CD4-positive, alpha-beta T cell (primary cell): ENCODE measurements at regions not wholly inside any gene's neighbourhood (a gene's known extent, or its start where the extent isn't known, plus 50 kb on each side); places are given as distances from the start of the nearest gene placed in this dataset.

Experiments used
- ATAC-seq: fragments of 200-7000 bp; cut with Tn5 transposase; one replicate; pipeline ENCODE4 v1.10.0; 2022; ENCODE audit warnings: mild to moderate bottlenecking; ENCODE audit not compliant: poor library complexity
- CTCF ChIA-PET: fragments of 350-600 bp; sonication (Branson Sonifier 250); formaldehyde crosslinking; loops from one replicate; lab custom pipeline; 2021; ENCODE audit warnings: antibody characterized with exemption, inconsistent platforms; lab: Charles Lee
- POLR2A ChIA-PET: fragments of 350-600 bp; sonication (Branson Sonifier 250); formaldehyde crosslinking; loops from one replicate; lab custom pipeline; 2021; ENCODE audit warnings: antibody characterized with exemption, inconsistent platforms; lab: Charles Lee
- DNase-seq, 14 experiments: peaks; one replicate each; pipeline ENCODE4 v3.0.0-alpha.2; 2013 to 2020; ENCODE audit warnings: mixed read lengths in 2 of 14
- H3K27ac ChIP-seq, 2 donors: one replicate each; pipeline versions ENCODE4 v1.5.1 to v1.7.0; 2013; ENCODE audit warnings: low read length in 2 of 2, low read depth in 1 of 2, mild to moderate bottlenecking in 1 of 2
- H3K27me3 ChIP-seq, 2 experiments: 1 replicate in 1 of 2; 2 replicates in 1 of 2; pipeline versions ENCODE4 v1.6.1 to v1.7.0; 2013; ENCODE audit warnings: low read length in 2 of 2, control low read depth in 1 of 2, mild to moderate bottlenecking in 1 of 2, moderate library complexity in 1 of 2; ENCODE audit not compliant: insufficient read depth in 2 of 2, control insufficient read depth in 1 of 2
- H3K36me3 ChIP-seq: one replicate; pipeline ENCODE4 v1.6.1; 2013; ENCODE audit warnings: low read length, control low read depth; ENCODE audit not compliant: insufficient read depth
- H3K4me1 ChIP-seq: one replicate; pipeline ENCODE4 v1.6.1; 2013; ENCODE audit warnings: low read length, control low read depth; ENCODE audit not compliant: insufficient read depth
- H3K4me3 ChIP-seq: one replicate; pipeline ENCODE4 v1.5.1; 2013; ENCODE audit warnings: mild to moderate bottlenecking, low read length, moderate library complexity
- H3K9me3 ChIP-seq, 2 experiments: 1 replicate in 1 of 2; 2 replicates in 1 of 2; pipeline versions ENCODE4 v1.6.1 to v1.7.0; 2013; ENCODE audit warnings: low read length in 2 of 2, mild to moderate bottlenecking in 2 of 2, control low read depth in 1 of 2, moderate library complexity in 1 of 2; ENCODE audit not compliant: control insufficient read depth in 1 of 2, insufficient read depth in 1 of 2
- H3K27ac Mint-ChIP-seq: one replicate; pipeline ENCODE4 v1.8.0; 2020; ENCODE audit warnings: mixed read lengths
- H3K27me3 Mint-ChIP-seq: one replicate; pipeline ENCODE4 v1.8.0; 2021; ENCODE audit warnings: mixed read lengths
- H3K36me3 Mint-ChIP-seq: one replicate; pipeline ENCODE4 v1.8.0; 2021; ENCODE audit warnings: low read depth, mixed read lengths
- H3K4me1 Mint-ChIP-seq: one replicate; pipeline ENCODE4 v1.8.0; 2021; ENCODE audit warnings: low read depth, mixed read lengths
- H3K4me3 Mint-ChIP-seq: one replicate; pipeline ENCODE4 v1.8.0; 2020; ENCODE audit warnings: mild to moderate bottlenecking, mixed read lengths
- H3K9me3 Mint-ChIP-seq: one replicate; pipeline ENCODE4 v1.8.0; 2020; ENCODE audit warnings: mixed read lengths
- CTCF ChIP-seq: fragments of 200-600 bp; IDR thresholded peaks from one replicate; pipeline ENCODE4 v1.8.0; 2022; ENCODE audit warnings: antibody characterized with exemption, mild to moderate bottlenecking
- intact Hi-C, 2 experiments: fragments of 100-400 bp; cut with DNase I in 1 of 2; cut with micrococcal nuclease in 1 of 2; formaldehyde crosslinking; loops; one replicate each; pipeline versions ENCODE4 v1.15.1 to v1.9.0; 2023 to 2025; cut with DNase I, micrococcal nuclease

GRCh38 chr1:214898161-214898560 lies 184.4 kb upstream of the KCNK2 start:
- H3K27me3 Mint-ChIP-seq = no peaks in the 10 kb centered on the region
- POLR2A ChIA-PET = no interaction called here
- no peaks in the 10 kb centered on the region for H3K4me1 Mint-ChIP-seq
- Histone ChIP-seq H3K27ac (no peak overlapping the region), H3K9me3 (no peaks in the 10 kb centered on the region), H3K36me3 (no peaks in the 10 kb centered on the region), H3K4me1 (no peaks in the 10 kb centered on the region), H3K4me3 (no peak overlapping the region), H3K27me3 (no peaks in the 10 kb centered on the region)
- CTCF ChIA-PET = no interaction called here
- intact Hi-C loops = no loop called here
- no peak for TF ChIP-seq CTCF
- no peak overlapping the region for H3K4me3 Mint-ChIP-seq
- H3K9me3 Mint-ChIP-seq = no peaks in the 10 kb centered on the region
- H3K36me3 Mint-ChIP-seq = no peaks in the 10 kb centered on the region
- H3K27ac Mint-ChIP-seq = no peak overlapping the region
- ATAC-seq (no peak), DNase-seq (no peak)

DNA sequence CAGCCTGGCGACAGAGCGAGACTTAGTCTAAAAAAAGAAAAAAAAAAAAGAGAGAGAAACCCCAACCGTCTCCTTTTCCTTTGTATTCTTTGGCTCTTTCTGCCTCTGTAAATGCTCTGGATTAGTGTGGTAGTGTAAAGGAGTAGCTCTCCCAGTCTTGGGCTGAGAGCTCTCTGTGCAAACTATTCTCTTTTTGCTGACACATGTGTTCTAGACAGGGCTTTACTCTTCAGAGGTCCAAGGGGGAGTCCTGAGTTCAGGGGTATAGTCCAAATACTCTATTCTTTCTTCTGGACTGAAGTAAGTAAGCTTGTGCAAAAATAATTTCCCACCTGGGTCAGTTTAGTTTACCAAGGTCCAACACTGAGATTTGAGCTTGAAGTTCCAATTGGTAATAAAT lies 183.8 kb upstream of the KCNK2 start:
- no peak overlapping the region for H3K4me3 Mint-ChIP-seq
- ChIA-PET POLR2A (no interaction called here), CTCF (no interaction called here)
- Histone ChIP-seq H3K36me3 (no peaks in the 10 kb centered on the region), H3K4me3 (no peak overlapping the region), H3K4me1 (no peaks in the 10 kb centered on the region), H3K9me3 (no peaks in the 10 kb centered on the region), H3K27ac (no peak overlapping the region), H3K27me3 (no peaks in the 10 kb centered on the region)
- intact Hi-C loops = no loop called here
- no peak for ATAC-seq
- no peak for TF ChIP-seq CTCF
- no peaks in the 10 kb centered on the region for H3K9me3 Mint-ChIP-seq
- H3K4me1 Mint-ChIP-seq = no peaks in the 10 kb centered on the region
- H3K27ac Mint-ChIP-seq = no peak overlapping the region
- no peak for DNase-seq
- H3K36me3 Mint-ChIP-seq = no peaks in the 10 kb centered on the region
- H3K27me3 Mint-ChIP-seq = no peaks in the 10 kb centered on the region

DNA sequence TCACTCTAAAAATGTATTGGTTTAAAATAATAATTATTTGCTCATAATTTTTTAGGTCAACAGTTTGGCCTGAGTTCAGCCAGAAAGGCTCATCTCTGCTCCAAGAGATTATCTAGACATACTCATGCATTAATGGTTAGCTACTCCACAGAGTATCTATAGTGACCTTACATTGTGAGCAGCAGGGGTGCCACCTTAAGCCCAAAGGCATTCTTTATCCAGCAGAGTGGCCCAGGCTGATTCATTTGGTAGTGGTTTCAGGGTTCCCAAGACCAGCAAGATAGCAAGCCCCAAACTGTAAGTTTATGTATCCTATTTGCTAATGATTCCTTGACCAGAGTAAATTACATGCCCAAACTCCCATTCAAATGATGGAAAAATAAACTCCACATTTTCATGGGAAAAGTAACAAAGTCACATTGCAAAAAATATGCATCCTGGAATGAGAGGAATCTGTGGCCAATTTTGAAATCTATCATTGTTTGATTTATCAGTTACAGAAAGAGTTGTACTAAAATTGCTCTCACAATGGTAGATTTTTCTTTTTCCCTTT lies 182.6 kb upstream of the KCNK2 start:
- no peak overlapping the region for H3K4me3 Mint-ChIP-seq
- Histone ChIP-seq H3K9me3 (no peaks in the 10 kb centered on the region), H3K36me3 (no peaks in the 10 kb centered on the region), H3K27ac (no peak overlapping the region), H3K4me3 (no peak overlapping the region), H3K4me1 (no peaks in the 10 kb centered on the region), H3K27me3 (no peaks in the 10 kb centered on the region)
- DNase-seq (no peak), ATAC-seq (no peak)
- no peaks in the 10 kb centered on the region for H3K9me3 Mint-ChIP-seq
- H3K36me3 Mint-ChIP-seq = no peaks in the 10 kb centered on the region
- ChIA-PET CTCF (no interaction called here), POLR2A (no interaction called here)
- intact Hi-C loops = no loop called here
- no peak overlapping the region for H3K27ac Mint-ChIP-seq
- no peaks in the 10 kb centered on the region for H3K27me3 Mint-ChIP-seq
- no peak for TF ChIP-seq CTCF
- no peaks in the 10 kb centered on the region for H3K4me1 Mint-ChIP-seq
